ENCODE measurements at regions not wholly inside any gene's neighbourhood (a gene's known extent, or its start where the extent isn't known, plus 50 kb on each side); places are given as distances from the start of the nearest gene placed in this dataset.
A peak's percentile ranks its signal among the peaks of the same experiment; 100 is the strongest.

DNA sequence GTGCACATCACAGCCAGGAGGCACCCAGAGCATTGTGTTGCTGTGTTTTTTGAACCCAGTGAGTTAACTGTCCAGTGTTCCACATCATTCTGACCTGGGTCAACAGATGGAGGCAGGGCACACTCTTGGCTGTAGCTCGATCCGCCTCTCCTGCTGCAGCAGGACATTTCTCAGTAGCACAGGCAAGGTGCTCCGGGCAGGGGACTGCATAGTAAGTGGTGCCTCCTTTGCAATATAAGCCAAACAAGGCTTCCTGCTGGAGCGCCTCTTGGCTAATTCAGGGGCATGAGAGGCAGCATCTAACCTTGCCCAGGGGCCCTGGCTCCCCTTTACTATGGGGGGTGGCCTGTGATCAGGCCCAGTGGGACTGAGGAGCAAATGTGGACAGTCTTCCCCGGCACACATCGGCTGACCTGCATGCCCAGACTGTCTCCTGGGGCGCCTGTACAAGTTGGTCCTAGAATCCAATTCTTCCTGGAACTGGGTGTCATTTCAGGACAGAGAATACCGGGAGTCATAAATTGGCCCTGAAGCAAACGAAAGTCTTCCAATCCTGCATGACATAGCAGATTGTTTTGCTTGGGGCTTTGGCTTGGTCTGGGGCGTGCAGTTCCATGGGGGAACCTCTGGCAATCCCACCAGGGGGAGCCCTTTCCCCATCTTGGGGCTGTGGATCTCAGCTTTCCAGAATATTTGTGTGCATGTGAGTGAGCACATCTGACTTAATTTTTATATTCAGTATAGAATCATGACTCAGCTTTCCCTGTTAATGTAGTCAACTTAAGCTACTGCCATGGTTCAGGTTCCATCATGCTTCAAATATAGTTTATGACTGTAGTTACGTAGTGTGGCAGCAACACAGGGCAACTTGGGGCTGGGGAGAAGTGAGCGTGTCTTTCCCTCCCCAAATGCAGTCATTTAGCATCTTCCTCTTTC lies 56.0 kb upstream of the DDR1 start (continued):
- TF ChIP-seq MAX (IDR thresholded peaks at IDR 0.05) (peak; percentile 42), ZSCAN20 (CRISPR knock-in tag; IDR thresholded peaks at IDR 0.05) (no peak), RAD21 (conservative IDR thresholded peaks at IDR 0.05 in 1 of 2, IDR thresholded peaks at IDR 0.05 in 1 of 2) (peak; percentile 92 to 95)

DNA sequence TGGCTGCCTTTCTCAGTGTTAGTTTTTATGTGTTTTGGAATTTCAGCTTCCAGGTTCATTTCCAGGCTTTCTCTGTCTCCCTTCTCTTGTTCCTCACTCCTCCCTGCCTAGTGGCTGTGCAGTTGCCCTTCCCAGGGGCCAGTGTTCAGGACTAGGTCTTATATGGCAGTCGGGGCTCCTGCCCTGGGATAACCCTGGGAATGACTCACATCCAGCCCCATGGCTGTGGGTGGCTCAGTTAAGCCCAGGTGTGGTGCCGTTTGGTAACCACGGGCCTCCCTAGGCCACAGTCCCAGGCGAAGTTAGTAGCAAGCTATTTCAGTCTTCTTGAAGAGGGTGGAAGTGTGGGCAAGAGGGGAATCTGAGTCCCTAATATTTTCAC lies 57.4 kb upstream of the DDR1 start:
- ChIA-PET CTCF (interaction anchor here (0.6 to 6.8 kb wide), 20 partner anchors 8 to 288 kb away, joined by 3 to 62 read pairs (median 9); partner anchors contain the start of genes DDR1, PSORS1C1 and VARS2), POLR2A (no interaction called here)
- ATAC-seq (no peak; a peak in 1 of 6 replicates), FAIRE-seq (no peak), DNase-seq (ENCODE audit: low read depth in 1 of 2, low spot score in 1 of 2) (peak in 1 of 2 experiments; percentile 42)
- Histone ChIP-seq H3K9me3 (no peaks in the 10 kb centered on the region), H3K4me1 (peaks cover 41% of the 10 kb centered on the region), H3K4me3 (no peak overlapping the region), H3K4me2 (peak overlapping the region; percentile 68; the same call in 2 of the 3 replicates), H3K27ac (peak overlapping the region; percentile 91 to 95)
- 28% methylated on average over 4 of the region's 4 CpGs for WGBS (ENCODE audit: missing lambda C conversion rate)
- TF ChIP-seq FOSL2 (IDR thresholded peaks at IDR 0.05) (no peak), FOSL2 (CRISPR knock-in tag; IDR thresholded peaks at IDR 0.05) (peak; percentile 44), RCOR1 (IDR thresholded peaks at IDR 0.05; ENCODE audit: low read depth, low read length) (no peak)

GRCh38 chr6:30824698-30825097 lies 59.6 kb upstream of the DDR1 start:
- H3K4me1 ChIP-seq, result peaks cover 61% of the 10 kb centered on the region
- no peak for TF ChIP-seq MAX (IDR thresholded peaks at IDR 0.05)
- no peak for TF ChIP-seq HOXB13 (CRISPR knock-in tag; IDR thresholded peaks at IDR 0.05; ENCODE audit: low read depth)
- TF ChIP-seq ZC3H11A (IDR thresholded peaks at IDR 0.05), result no peak
- no peak for TF ChIP-seq TFCP2L1 (CRISPR knock-in tag; IDR thresholded peaks at IDR 0.05)
- no peak for TF ChIP-seq GATA3 (IDR thresholded peaks at IDR 0.05; ENCODE audit: borderline replicate concordance)
- TF ChIP-seq RAD21 (conservative IDR thresholded peaks at IDR 0.05 in 1 of 2, IDR thresholded peaks at IDR 0.05 in 1 of 2), result no peak
- FAIRE-seq (no peak), DNase-seq (ENCODE audit: low read depth in 1 of 2, low spot score in 1 of 2) (no peak), ATAC-seq (no peak)
- ChIA-PET POLR2A (no interaction called here), CTCF (interaction anchor here (0.5 to 1.7 kb wide), 3 partner anchors 82 to 91 kb away, joined by 3 to 5 read pairs (median 3); partner anchors contain the start of gene VARS2)
- no peak overlapping the region for H3K4me2 ChIP-seq
- H3K4me3 ChIP-seq, result no peak overlapping the region
- no peaks in the 10 kb centered on the region for H3K9me3 ChIP-seq
- 86% methylated on average over 7 of the region's 7 CpGs for WGBS (ENCODE audit: missing lambda C conversion rate)
- H3K27ac ChIP-seq, result peak overlapping the region in 1 of 2 experiments; percentile 50; a peak in 1 of 6 replicates

DNA sequence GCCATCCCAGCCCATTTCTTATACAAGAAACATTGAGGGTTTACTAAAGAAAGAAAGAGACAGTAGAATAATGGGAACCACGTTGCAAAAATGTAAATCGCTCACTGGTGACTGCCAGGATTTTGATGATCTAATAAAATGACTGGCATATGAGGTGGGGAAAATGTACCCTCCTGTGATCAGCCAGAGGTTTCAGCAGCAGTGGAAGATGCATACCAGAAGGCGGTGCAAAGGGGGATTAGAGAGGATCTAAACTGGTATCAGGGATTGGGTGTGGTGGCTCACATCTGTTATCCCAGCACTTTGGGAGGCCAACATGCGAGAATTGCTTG lies 60.8 kb upstream of the DDR1 start:
- H3K4me3 ChIP-seq, result no peak overlapping the region
- CTCF ChIA-PET, result interaction anchor here (1.1 to 4.8 kb wide), 7 partner anchors 42 to 256 kb away, joined by 3 to 32 read pairs (median 4); partner anchors contain the start of gene VARS2
- DNase-seq (ENCODE audit: low read depth in 1 of 2, low spot score in 1 of 2) (no peak), ATAC-seq (no peak), FAIRE-seq (no peak)
- H3K9me3 ChIP-seq, result no peaks in the 10 kb centered on the region
- POLR2A ChIA-PET, result interaction anchor here (1.0 to 1.8 kb wide), 3 partner anchors 71 to 96 kb away, joined by 3 to 8 read pairs (median 3); partner anchors contain the start of gene IER3
- H3K27ac ChIP-seq, result peak overlapping the region; percentile 81 to 90; a peak in 4 of 6 replicates
- H3K4me2 ChIP-seq, result no peak overlapping the region
- no peak for TF ChIP-seq ZSCAN20 (CRISPR knock-in tag; IDR thresholded peaks at IDR 0.05)
- TF ChIP-seq, protein P1, sequence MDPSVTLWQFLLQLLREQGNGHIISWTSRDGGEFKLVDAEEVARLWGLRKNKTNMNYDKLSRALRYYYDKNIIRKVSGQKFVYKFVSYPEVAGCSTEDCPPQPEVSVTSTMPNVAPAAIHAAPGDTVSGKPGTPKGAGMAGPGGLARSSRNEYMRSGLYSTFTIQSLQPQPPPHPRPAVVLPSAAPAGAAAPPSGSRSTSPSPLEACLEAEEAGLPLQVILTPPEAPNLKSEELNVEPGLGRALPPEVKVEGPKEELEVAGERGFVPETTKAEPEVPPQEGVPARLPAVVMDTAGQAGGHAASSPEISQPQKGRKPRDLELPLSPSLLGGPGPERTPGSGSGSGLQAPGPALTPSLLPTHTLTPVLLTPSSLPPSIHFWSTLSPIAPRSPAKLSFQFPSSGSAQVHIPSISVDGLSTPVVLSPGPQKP (IDR thresholded peaks at IDR 0.05; ENCODE audit: low read depth, low read length), result no peak
- TF ChIP-seq REST (IDR thresholded peaks at IDR 0.05), result no peak
- TF ChIP-seq, protein P2, sequence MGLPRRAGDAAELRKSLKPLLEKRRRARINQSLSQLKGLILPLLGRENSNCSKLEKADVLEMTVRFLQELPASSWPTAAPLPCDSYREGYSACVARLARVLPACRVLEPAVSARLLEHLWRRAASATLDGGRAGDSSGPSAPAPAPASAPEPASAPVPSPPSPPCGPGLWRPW (IDR thresholded peaks at IDR 0.05), result no peak
- TF ChIP-seq, protein P3, sequence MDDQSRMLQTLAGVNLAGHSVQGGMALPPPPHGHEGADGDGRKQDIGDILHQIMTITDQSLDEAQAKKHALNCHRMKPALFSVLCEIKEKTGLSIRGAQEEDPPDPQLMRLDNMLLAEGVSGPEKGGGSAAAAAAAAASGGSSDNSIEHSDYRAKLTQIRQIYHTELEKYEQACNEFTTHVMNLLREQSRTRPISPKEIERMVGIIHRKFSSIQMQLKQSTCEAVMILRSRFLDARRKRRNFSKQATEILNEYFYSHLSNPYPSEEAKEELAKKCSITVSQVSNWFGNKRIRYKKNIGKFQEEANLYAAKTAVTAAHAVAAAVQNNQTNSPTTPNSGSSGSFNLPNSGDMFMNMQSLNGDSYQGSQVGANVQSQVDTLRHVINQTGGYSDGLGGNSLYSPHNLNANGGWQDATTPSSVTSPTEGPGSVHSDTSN (IDR thresholded peaks at IDR 0.05), result no peak
- no peak for TF ChIP-seq EHMT2 (IDR thresholded peaks at IDR 0.05; ENCODE audit: low read depth)
- no peak for TF ChIP-seq SMC3 (IDR thresholded peaks at IDR 0.05)
- no peak for TF ChIP-seq RFX5 (IDR thresholded peaks at IDR 0.05)
- TF ChIP-seq FOSL2 (IDR thresholded peaks at IDR 0.05), result no peak
- TF ChIP-seq FOSL2 (CRISPR knock-in tag; IDR thresholded peaks at IDR 0.05), result no peak
- WGBS (ENCODE audit: missing lambda C conversion rate), result 92% methylated on average over 4 of the region's 4 CpGs
- H3K4me1 ChIP-seq, result peaks cover 67% of the 10 kb centered on the region

Measured in A549 (cell line).